ENCODE measurements at regions not wholly inside any gene's neighbourhood (a gene's known extent, or its start where the extent isn't known, plus 50 kb on each side); places are given as distances from the start of the nearest gene placed in this dataset.

- DNase-seq (ENCODE audit: low spot score in 2 of 2): peak; percentile 48 to 77
- peak overlapping the region; percentile 28 for H3K4me3 ChIP-seq
- in situ Hi-C loops (cut with MboI; ENCODE audit: low sequenced_read_pairs): no loop called here
Measured at GRCh38 chr1:58903514-58904298, 119.9 kb upstream of the JUN start.

GRCh38 chr1:58904299-58905125, 120.7 kb upstream of the JUN start:
- no peaks in the 10 kb centered on the region for H3K27me3 ChIP-seq (ENCODE audit: low read depth)
- no peak for DNase-seq (ENCODE audit: low spot score in 2 of 2)
- no peaks in the 10 kb centered on the region for H3K9me3 ChIP-seq
- in situ Hi-C loops (cut with MboI; ENCODE audit: low sequenced_read_pairs): no loop called here
- H3K36me3 ChIP-seq (replicated peaks): no peaks in the 10 kb centered on the region
- H3K4me1 ChIP-seq: peaks cover 6% of the 10 kb centered on the region
- peak overlapping the region; percentile 28 for H3K4me3 ChIP-seq

More at GRCh38 chr1:58903514-58904298, 119.9 kb upstream of the JUN start:
- H3K4me1 ChIP-seq: peaks cover 6% of the 10 kb centered on the region
- H3K9me3 ChIP-seq: no peaks in the 10 kb centered on the region
- H3K36me3 ChIP-seq (replicated peaks): no peaks in the 10 kb centered on the region
- H3K27me3 ChIP-seq (ENCODE audit: low read depth): no peaks in the 10 kb centered on the region

GRCh38 chr1:58905126-58905490, 121.3 kb upstream of the JUN start:
- in situ Hi-C loops (cut with MboI; ENCODE audit: low sequenced_read_pairs): no loop called here
- Histone ChIP-seq H3K27me3 (ENCODE audit: low read depth) (no peaks in the 10 kb centered on the region), H3K9me3 (no peaks in the 10 kb centered on the region), H3K4me3 (no peak overlapping the region), H3K36me3 (replicated peaks) (no peaks in the 10 kb centered on the region), H3K4me1 (peaks cover 6% of the 10 kb centered on the region)
- no peak for DNase-seq (ENCODE audit: low spot score in 2 of 2)

- no peak for DNase-seq (ENCODE audit: low spot score in 2 of 2)
- no peaks in the 10 kb centered on the region for H3K27me3 ChIP-seq (ENCODE audit: low read depth)
- no peaks in the 10 kb centered on the region for H3K36me3 ChIP-seq (replicated peaks)
- H3K9me3 ChIP-seq: no peaks in the 10 kb centered on the region
- in situ Hi-C loops (cut with MboI; ENCODE audit: low sequenced_read_pairs): no loop called here
- H3K4me1 ChIP-seq: peaks cover 6% of the 10 kb centered on the region
- H3K4me3 ChIP-seq: no peak overlapping the region
Measured at GRCh38 chr1:58905628-58906221, 121.9 kb upstream of the JUN start.

- Histone ChIP-seq H3K4me3 (no peak overlapping the region), H3K27me3 (ENCODE audit: low read depth) (no peaks in the 10 kb centered on the region), H3K36me3 (replicated peaks) (no peaks in the 10 kb centered on the region), H3K4me1 (peaks cover 6% of the 10 kb centered on the region), H3K9me3 (no peaks in the 10 kb centered on the region)
- DNase-seq (ENCODE audit: low spot score in 2 of 2): no peak
- in situ Hi-C loops (cut with MboI; ENCODE audit: low sequenced_read_pairs): no loop called here
Measured at GRCh38 chr1:58907398-58907797, 123.6 kb upstream of the JUN start.

GRCh38 chr1:58908561-58909560, 125.0 kb upstream of the JUN start:
- H3K27me3 ChIP-seq (ENCODE audit: low read depth): no peaks in the 10 kb centered on the region
- no peak overlapping the region for H3K4me3 ChIP-seq
- DNase-seq (ENCODE audit: low spot score in 2 of 2): no peak

GRCh38 chr1:58909914-58910681, 126.3 kb upstream of the JUN start:
- DNase-seq (ENCODE audit: low spot score in 2 of 2): no peak
- in situ Hi-C loops (cut with MboI; ENCODE audit: low sequenced_read_pairs): no loop called here
- H3K9me3 ChIP-seq: no peaks in the 10 kb centered on the region; the same call in 1 of the 2 replicates
- H3K4me1 ChIP-seq: no peaks in the 10 kb centered on the region; the same call in none of the 2 replicates
- no peaks in the 10 kb centered on the region for H3K36me3 ChIP-seq (replicated peaks)
- H3K27me3 ChIP-seq (ENCODE audit: low read depth): no peaks in the 10 kb centered on the region
- no peak overlapping the region for H3K4me3 ChIP-seq

More at GRCh38 chr1:58908561-58909560, 125.0 kb upstream of the JUN start:
- H3K36me3 ChIP-seq (replicated peaks): no peaks in the 10 kb centered on the region
- no peaks in the 10 kb centered on the region for H3K9me3 ChIP-seq
- H3K4me1 ChIP-seq: peaks cover 4% of the 10 kb centered on the region
- in situ Hi-C loops (cut with MboI; ENCODE audit: low sequenced_read_pairs): no loop called here

GRCh38 chr1:58911841-58912499, 128.1 kb upstream of the JUN start:
- peak; percentile 28 to 41 for DNase-seq (ENCODE audit: low spot score in 2 of 2)
- in situ Hi-C loops (cut with MboI; ENCODE audit: low sequenced_read_pairs): no loop called here

GRCh38 chr1:58914925-58915324, 131.1 kb upstream of the JUN start:
- in situ Hi-C loops (cut with MboI; ENCODE audit: low sequenced_read_pairs): no loop called here
- Histone ChIP-seq H3K4me1 (no peaks in the 10 kb centered on the region; the same call in none of the 2 replicates), H3K36me3 (replicated peaks) (no peaks in the 10 kb centered on the region), H3K27me3 (ENCODE audit: low read depth) (0 out of 2 replicates have a peak, but pooled peaks cover 3% of the 10 kb centered on the region), H3K4me3 (no peak overlapping the region), H3K9me3 (no peaks in the 10 kb centered on the region; the same call in 1 of the 2 replicates)
- DNase-seq (ENCODE audit: low spot score in 2 of 2): no peak

More at GRCh38 chr1:58911841-58912499, 128.1 kb upstream of the JUN start:
- Histone ChIP-seq H3K9me3 (no peaks in the 10 kb centered on the region; the same call in 1 of the 2 replicates), H3K4me1 (no peaks in the 10 kb centered on the region; the same call in none of the 2 replicates), H3K36me3 (replicated peaks) (no peaks in the 10 kb centered on the region), H3K4me3 (no peak overlapping the region), H3K27me3 (ENCODE audit: low read depth) (0 out of 2 replicates have a peak, but pooled peaks cover 3% of the 10 kb centered on the region)

- Histone ChIP-seq H3K9me3 (no peaks in the 10 kb centered on the region; the same call in 1 of the 2 replicates), H3K4me3 (no peak overlapping the region), H3K27me3 (ENCODE audit: low read depth) (0 out of 2 replicates have a peak, but pooled peaks cover 3% of the 10 kb centered on the region), H3K36me3 (replicated peaks) (no peaks in the 10 kb centered on the region), H3K4me1 (no peaks in the 10 kb centered on the region; the same call in 1 of the 2 replicates)
- no peak for DNase-seq (ENCODE audit: low spot score in 2 of 2)
- in situ Hi-C loops (cut with MboI; ENCODE audit: low sequenced_read_pairs): no loop called here
Measured at GRCh38 chr1:58917436-58917835, 133.6 kb upstream of the JUN start.

- in situ Hi-C loops (cut with MboI; ENCODE audit: low sequenced_read_pairs): no loop called here
- Histone ChIP-seq H3K36me3 (replicated peaks) (no peaks in the 10 kb centered on the region), H3K27me3 (ENCODE audit: low read depth) (0 out of 2 replicates have a peak, but pooled peaks cover 3% of the 10 kb centered on the region), H3K9me3 (no peaks in the 10 kb centered on the region; the same call in 1 of the 2 replicates), H3K4me3 (no peak overlapping the region), H3K4me1 (no peaks in the 10 kb centered on the region)
- DNase-seq (ENCODE audit: low spot score in 2 of 2): no peak
Measured at GRCh38 chr1:58919226-58919958, 135.5 kb upstream of the JUN start.
